HG02798 (cell line): ENCODE measurements at regions not wholly inside any gene's neighbourhood (a gene's known extent, or its start where the extent isn't known, plus 50 kb on each side); places are given as distances from the start of the nearest gene placed in this dataset.

ENCODE experiments used
- ATAC-seq: cut with Tn5 transposase; IDR thresholded peaks from one replicate; pipeline ENCODE4 v1.9.1; 2021; ENCODE audit warnings: mild to moderate bottlenecking; ENCODE audit not compliant: unreplicated experiment, poor library complexity

DNA sequence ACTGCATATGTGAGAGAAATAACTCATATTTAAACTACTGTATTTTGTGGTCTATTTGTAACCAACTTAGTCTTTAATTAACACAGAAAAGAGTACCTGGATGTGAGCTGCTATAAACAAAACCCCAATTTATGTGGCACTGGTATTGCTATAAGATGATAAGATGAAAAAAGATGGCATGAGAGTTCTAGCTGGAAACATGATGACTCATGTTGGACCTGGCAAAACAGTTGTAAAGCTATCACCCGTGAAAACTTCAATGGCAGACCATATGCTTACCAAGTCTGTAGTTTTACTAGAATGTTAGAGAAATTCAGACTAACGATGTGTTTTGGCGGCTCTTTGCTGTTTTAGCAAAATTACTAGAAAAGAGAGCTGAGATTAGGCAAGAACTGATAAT is 69.6 kb upstream of the PCDH9 start:
- ATAC-seq: no peak

DNA sequence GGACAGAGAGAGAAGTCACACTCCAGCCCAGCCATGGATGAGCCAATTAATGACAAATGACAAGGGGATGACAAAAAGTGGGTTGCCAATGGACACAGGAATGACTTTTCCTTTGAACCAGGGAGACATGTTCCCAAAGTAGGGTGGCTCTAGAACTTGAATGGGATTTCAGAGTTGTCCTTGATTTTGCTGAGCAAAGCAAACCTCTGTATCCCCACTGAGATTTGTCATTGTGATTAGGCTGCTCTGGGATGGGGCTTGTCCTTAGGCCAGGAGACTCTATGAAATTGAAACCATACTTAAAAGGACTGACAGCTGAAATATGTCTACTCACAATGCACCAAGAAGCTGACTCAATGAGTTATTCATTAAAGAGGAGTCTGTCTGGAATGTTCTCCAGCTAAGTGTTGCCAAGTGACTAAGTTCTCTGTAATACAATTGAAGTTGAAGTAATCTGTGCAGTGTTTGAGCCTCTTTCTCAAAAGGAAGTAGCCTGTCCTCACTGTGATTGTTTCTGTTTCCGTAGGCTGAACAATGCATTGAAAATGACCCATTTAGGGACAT is 69.0 kb upstream of the PCDH9 start:
- no peak for ATAC-seq

DNA sequence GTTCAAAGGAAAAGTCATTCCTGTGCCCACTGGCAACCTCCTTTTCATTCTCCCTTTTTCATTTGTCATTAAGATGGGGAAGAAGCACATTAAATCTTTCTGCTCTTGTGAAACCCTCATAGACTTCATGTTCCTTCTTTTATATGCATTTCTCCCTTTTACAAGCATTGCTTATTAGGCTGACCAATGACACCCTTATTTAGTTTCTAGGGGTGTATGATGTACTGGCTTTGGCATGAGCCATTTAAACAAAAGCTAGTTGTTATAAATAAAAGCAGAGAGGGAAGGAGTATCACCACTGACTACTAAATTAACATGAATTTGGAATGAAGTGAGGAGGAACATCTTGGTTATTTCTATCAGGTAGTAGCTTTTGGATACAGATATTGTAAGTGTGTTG is 68.2 kb upstream of the PCDH9 start:
- ATAC-seq: no peak

DNA sequence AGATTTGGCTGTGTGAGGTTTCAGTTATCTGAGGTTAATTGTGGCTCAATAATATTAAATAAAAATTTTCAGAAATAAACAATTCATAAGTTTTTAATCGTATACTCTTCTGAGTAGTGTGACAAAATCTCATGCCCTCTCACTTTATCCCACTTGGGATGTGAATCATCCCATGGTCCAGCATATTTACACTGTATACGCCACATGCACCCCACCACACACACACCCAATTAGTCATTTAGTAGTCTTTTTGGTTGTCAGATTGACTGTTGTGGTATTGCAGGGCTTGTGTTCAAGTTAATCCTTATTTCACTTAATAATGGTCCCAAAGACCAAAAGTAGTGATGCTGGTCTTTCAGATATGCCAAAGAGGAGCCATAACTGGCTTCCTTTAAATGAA is 66.4 kb upstream of the PCDH9 start:
- no peak for ATAC-seq

DNA sequence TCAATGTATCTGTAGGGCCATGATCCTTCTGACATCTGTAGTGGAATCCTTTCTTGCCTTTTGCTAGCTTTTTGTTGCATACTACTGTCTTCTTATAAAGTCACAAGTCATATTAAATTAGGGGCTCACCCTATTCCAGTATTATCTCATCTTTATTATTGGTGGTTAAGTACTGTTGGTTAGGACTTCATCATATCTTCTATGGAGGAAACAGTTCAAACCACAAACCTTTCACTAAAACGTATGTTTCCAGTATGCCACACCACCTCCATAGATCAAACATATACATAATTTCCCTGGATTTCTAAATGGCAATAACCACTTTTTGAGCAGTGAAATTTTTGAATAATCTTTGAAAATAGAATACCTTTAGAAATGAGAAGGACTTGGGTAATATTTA is 62.8 kb upstream of the PCDH9 start:
- ATAC-seq: no peak

DNA sequence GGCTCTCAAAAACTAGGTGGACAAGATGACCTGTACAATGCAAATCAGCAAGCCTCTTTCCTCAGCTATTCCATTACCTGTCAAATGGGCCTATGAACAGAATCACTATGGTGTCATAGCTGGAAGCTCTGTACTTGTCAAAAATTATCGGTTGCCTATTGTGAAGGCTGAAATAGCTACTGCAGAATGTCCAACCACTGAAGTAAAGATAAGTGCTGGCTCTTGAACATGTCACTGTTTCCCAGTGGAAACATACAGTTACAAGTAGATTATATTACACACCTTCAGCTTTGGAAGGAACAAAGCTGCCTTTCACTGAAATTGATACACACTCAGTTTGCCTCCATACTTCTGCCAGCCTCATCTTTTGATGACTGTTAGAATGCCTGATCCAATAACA is 55.5 kb upstream of the PCDH9 start:
- ATAC-seq: no peak

DNA sequence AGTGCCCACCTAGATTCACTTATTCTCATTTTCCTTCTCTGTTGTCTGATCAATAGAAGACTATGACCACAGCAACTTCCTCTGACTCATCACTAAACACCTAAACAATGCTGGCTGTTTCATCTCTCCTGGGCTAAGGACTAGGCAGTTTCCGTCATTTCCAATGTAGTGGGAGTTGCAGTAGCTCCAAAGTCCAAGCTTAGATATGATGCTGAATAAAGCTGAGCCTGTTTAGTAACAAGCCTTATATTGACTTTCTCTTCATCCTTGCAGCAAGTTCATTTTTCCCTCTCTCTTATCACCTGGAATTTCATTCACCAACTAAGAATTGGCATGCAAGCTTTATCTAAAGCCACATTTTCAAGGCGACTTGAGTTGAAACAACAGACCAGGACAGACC is 53.5 kb upstream of the PCDH9 start:
- ATAC-seq: no peak

DNA sequence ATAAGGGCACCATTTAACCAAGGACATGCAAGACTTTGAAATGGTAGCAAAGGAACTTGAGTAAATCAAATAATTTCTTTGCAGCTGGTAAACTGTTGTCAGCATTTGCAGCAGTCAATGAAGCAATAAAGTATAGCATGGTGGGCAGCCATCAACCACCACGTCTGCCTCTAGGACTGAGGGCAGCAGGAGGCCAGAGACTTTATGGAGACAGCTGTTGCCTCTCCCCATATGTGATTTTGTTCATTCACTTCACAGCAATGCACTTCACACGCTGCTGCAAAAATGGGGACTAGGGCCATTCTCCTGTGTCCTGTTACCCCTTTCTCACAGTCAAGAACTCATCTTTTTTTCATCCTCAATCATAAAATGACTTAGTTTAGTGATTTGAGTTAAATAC is 51.3 kb upstream of the PCDH9 start:
- ATAC-seq: no peak
